ENCODE measurements at regions not wholly inside any gene's neighbourhood (a gene's known extent, or its start where the extent isn't known, plus 50 kb on each side); places are given as distances from the start of the nearest gene placed in this dataset.

- no peaks in the 10 kb centered on the region for H3K36me3 ChIP-seq (ENCODE audit: control insufficient read depth, insufficient read depth, low read length)
- H3K4me3 ChIP-seq (ENCODE audit: low read depth, low read length): no peak overlapping the region
- H3K27me3 ChIP-seq (ENCODE audit: control insufficient read depth, insufficient read depth, low read length): no peaks in the 10 kb centered on the region
- no peak for TF ChIP-seq CTCF (IDR thresholded peaks at IDR 0.05; ENCODE audit: insufficient read depth, low read length, poor library complexity, severe bottlenecking)
- DNase-seq (ENCODE audit: low read depth): no peak
These were observed 283.9 kb downstream of the TAFA4 start for GRCh38 chr3:68648494-68648893.

- no peaks in the 10 kb centered on the region for H3K27me3 ChIP-seq (ENCODE audit: control insufficient read depth, insufficient read depth, low read length)
- no peak for TF ChIP-seq CTCF (IDR thresholded peaks at IDR 0.05; ENCODE audit: insufficient read depth, low read length, poor library complexity, severe bottlenecking)
- no peaks in the 10 kb centered on the region for H3K36me3 ChIP-seq (ENCODE audit: control insufficient read depth, insufficient read depth, low read length)
- DNase-seq (ENCODE audit: low read depth): no peak
- no peak overlapping the region for H3K4me3 ChIP-seq (ENCODE audit: low read depth, low read length)
These were observed 300.3 kb downstream of the TAFA4 start for GRCh38 chr3:68631850-68632545.

- H3K4me3 ChIP-seq (ENCODE audit: low read depth, low read length): no peak overlapping the region
- no peak for DNase-seq (ENCODE audit: low read depth)
- TF ChIP-seq CTCF (IDR thresholded peaks at IDR 0.05; ENCODE audit: insufficient read depth, low read length, poor library complexity, severe bottlenecking): no peak
- H3K36me3 ChIP-seq (ENCODE audit: control insufficient read depth, insufficient read depth, low read length): no peaks in the 10 kb centered on the region
- no peaks in the 10 kb centered on the region for H3K27me3 ChIP-seq (ENCODE audit: control insufficient read depth, insufficient read depth, low read length)
These were observed 312.1 kb downstream of the TAFA4 start for GRCh38 chr3:68620211-68620610.

- Histone ChIP-seq H3K4me3 (ENCODE audit: low read depth, low read length) (no peak overlapping the region), H3K36me3 (ENCODE audit: control insufficient read depth, insufficient read depth, low read length) (no peaks in the 10 kb centered on the region), H3K27me3 (ENCODE audit: control insufficient read depth, insufficient read depth, low read length) (no peaks in the 10 kb centered on the region)
- no peak for DNase-seq (ENCODE audit: low read depth)
- no peak for TF ChIP-seq CTCF (IDR thresholded peaks at IDR 0.05; ENCODE audit: insufficient read depth, low read length, poor library complexity, severe bottlenecking)
These were observed 318.3 kb downstream of the TAFA4 start for GRCh38 chr3:68614087-68614486.

- no peaks in the 10 kb centered on the region for H3K27me3 ChIP-seq (ENCODE audit: control insufficient read depth, insufficient read depth, low read length)
- no peak for DNase-seq (ENCODE audit: low read depth)
- no peaks in the 10 kb centered on the region for H3K36me3 ChIP-seq (ENCODE audit: control insufficient read depth, insufficient read depth, low read length)
- H3K4me3 ChIP-seq (ENCODE audit: low read depth, low read length): no peak overlapping the region
- no peak for TF ChIP-seq CTCF (IDR thresholded peaks at IDR 0.05; ENCODE audit: insufficient read depth, low read length, poor library complexity, severe bottlenecking)
These were observed 361.0 kb downstream of the TAFA4 start for GRCh38 chr3:68571321-68571720.

GRCh38 chr3:68560728-68561127 is 371.6 kb downstream of the TAFA4 start:
- Histone ChIP-seq H3K36me3 (ENCODE audit: control insufficient read depth, insufficient read depth, low read length) (no peaks in the 10 kb centered on the region), H3K4me3 (ENCODE audit: low read depth, low read length) (no peak overlapping the region), H3K27me3 (ENCODE audit: control insufficient read depth, insufficient read depth, low read length) (no peaks in the 10 kb centered on the region)
- no peak for TF ChIP-seq CTCF (IDR thresholded peaks at IDR 0.05; ENCODE audit: insufficient read depth, low read length, poor library complexity, severe bottlenecking)
- DNase-seq (ENCODE audit: low read depth): no peak

Data from kidney epithelial cell (primary cell).